ENCODE measurements at regions not wholly inside any gene's neighbourhood (a gene's known extent, or its start where the extent isn't known, plus 50 kb on each side); places are given as distances from the start of the nearest gene placed in this dataset.

DNA sequence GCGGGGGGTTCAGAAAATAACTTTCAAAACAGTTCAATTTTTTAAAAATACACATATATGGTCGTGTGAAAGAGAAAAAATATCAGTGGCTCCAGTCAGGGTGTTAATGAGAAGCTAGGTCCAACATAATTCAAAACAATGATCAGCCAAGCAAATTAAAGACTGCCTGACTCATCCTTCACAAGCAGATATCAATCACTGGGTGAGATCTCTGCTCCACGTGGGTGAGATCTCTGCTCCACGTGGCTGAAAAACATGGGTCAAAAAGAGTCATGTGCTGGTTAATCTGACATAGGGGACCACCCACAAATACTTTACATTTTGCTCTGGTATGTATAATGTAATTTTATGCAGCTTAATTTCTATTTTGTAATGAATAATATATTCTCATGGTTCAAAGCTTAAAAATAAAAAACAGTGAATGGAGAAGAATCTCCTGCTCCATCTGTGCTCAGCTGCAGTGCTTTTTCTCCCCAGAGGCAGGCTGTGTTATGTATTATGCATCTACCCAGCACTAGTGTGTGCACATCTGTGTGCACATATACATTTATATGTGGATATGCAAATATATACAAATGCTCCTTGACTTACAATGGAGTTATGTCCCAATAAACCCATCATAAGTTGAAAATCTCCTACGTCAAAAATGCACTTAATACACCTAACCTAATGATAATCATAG, 93.1 kb upstream of the S1PR3 start:
- intact Hi-C loops (cut with DNase I): no loop called here
- no peak overlapping the region for H3K4me3 ChIP-seq
- no peak overlapping the region for H3K27ac ChIP-seq
- H3K4me1 ChIP-seq (ENCODE audit: insufficient read depth): no peaks in the 10 kb centered on the region
- DNase-seq: no peak
- no peaks in the 10 kb centered on the region for H3K27me3 ChIP-seq
- TF ChIP-seq CTCF (IDR thresholded peaks at IDR 0.05) (no peak), POLR2A (IDR thresholded peaks at IDR 0.05) (no peak), EP300 (IDR thresholded peaks at IDR 0.05) (no peak)
- WGBS, 3 donors: 46 to 53% (median 50%) methylated on average over 5 of the region's 5 CpGs
- no peaks in the 10 kb centered on the region for H3K36me3 ChIP-seq
- H3K9me3 ChIP-seq: no peaks in the 10 kb centered on the region

DNA sequence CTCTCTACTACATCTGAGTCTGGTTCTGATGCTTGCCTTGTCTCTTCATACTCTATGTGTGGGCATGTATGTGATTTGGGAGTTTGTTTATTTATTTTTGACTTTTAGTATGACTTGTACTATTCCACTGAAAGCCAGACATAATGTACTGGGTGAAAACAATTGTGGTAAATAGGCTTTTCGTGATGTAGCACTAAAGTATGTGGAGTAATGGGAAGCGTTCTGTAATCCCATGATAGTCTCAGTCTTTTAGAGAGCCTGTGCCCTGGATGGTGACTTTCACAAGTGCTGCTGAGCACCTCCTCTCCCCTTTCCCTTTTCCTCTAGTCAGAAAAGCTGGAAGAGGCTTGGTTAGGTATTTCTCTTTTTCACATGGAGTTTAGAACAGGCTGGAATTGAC, 85.8 kb upstream of the S1PR3 start:
- no peak for TF ChIP-seq POLR2A (IDR thresholded peaks at IDR 0.05)
- TF ChIP-seq EP300 (IDR thresholded peaks at IDR 0.05): no peak
- TF ChIP-seq CTCF (IDR thresholded peaks at IDR 0.05): no peak
- H3K4me3 ChIP-seq: no peak overlapping the region
- no peaks in the 10 kb centered on the region for H3K36me3 ChIP-seq
- no peaks in the 10 kb centered on the region for H3K9me3 ChIP-seq
- no peaks in the 10 kb centered on the region for H3K4me1 ChIP-seq (ENCODE audit: insufficient read depth)
- no peaks in the 10 kb centered on the region for H3K27me3 ChIP-seq
- WGBS, 3 donors: 74 to 87% (median 81%) methylated on average over 2 of the region's 2 CpGs
- no peak overlapping the region for H3K27ac ChIP-seq
- no peak for DNase-seq
- intact Hi-C loops (cut with DNase I): no loop called here

DNA sequence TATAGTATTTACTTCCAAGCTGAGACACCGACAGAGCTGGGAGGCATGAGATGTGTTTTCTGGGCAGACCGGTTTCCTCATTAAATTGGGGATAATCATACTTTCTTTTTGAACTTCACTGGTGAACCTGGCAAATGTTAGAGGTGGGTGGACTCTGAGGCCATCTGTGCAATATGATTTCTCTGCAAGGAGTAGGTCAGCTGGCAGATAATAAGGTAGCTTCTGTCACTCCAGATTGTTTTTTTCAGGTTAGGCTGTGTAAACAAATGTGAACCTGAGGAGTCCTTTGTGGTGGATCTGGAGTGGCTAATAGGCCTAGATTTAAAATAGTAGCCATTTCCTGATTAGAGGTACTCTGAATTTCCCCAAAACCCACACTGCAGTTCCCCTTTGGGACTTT, 75.4 kb upstream of the S1PR3 start:
- TF ChIP-seq CTCF (IDR thresholded peaks at IDR 0.05): no peak
- TF ChIP-seq EP300 (IDR thresholded peaks at IDR 0.05): no peak
- TF ChIP-seq POLR2A (IDR thresholded peaks at IDR 0.05): no peak
- intact Hi-C loops (cut with DNase I): no loop called here
- 28 to 44% (median 39%) methylated on average over 2 of the region's 2 CpGs for WGBS, 3 donors
- Histone ChIP-seq H3K36me3 (no peaks in the 10 kb centered on the region), H3K9me3 (no peaks in the 10 kb centered on the region), H3K4me3 (no peak overlapping the region), H3K27me3 (no peaks in the 10 kb centered on the region), H3K4me1 (ENCODE audit: insufficient read depth) (no peaks in the 10 kb centered on the region), H3K27ac (no peak overlapping the region)
- no peak for DNase-seq

- WGBS, 3 donors: 0 to 26% (median 0%) methylated on average over 1 of the region's 1 CpG
- no peaks in the 10 kb centered on the region for H3K4me1 ChIP-seq (ENCODE audit: insufficient read depth)
- no peak for DNase-seq
- H3K27ac ChIP-seq: no peak overlapping the region
- no peaks in the 10 kb centered on the region for H3K36me3 ChIP-seq
- no peaks in the 10 kb centered on the region for H3K27me3 ChIP-seq
- TF ChIP-seq EP300 (IDR thresholded peaks at IDR 0.05) (no peak), POLR2A (IDR thresholded peaks at IDR 0.05) (no peak), CTCF (IDR thresholded peaks at IDR 0.05) (no peak)
- no peak overlapping the region for H3K4me3 ChIP-seq
- no peaks in the 10 kb centered on the region for H3K9me3 ChIP-seq
- intact Hi-C loops (cut with DNase I): no loop called here
These were observed 74.4 kb upstream of the S1PR3 start for GRCh38 chr9:88916894-88917293.

Data from ovary (tissue), 7 donors.